B cell (primary cell): ENCODE measurements at regions not wholly inside any gene's neighbourhood (a gene's known extent, or its start where the extent isn't known, plus 50 kb on each side); places are given as distances from the start of the nearest gene placed in this dataset.

Source experiments
- ATAC-seq: fragments of 200-7000 bp; cut with Tn5 transposase; one replicate; pipeline ENCODE4 v1.10.0; 2021; ENCODE audit warnings: low read depth, mild to moderate bottlenecking, moderate number of reproducible peaks, moderate library complexity
- CTCF ChIA-PET: fragments of 350-600 bp; sonication (Branson Sonifier 250); formaldehyde crosslinking; loops from one replicate; lab custom pipeline; 2021; ENCODE audit warnings: antibody characterized with exemption, inconsistent platforms; lab: Charles Lee
- POLR2A ChIA-PET: fragments of 350-600 bp; sonication (Branson Sonifier 250); formaldehyde crosslinking; loops from one replicate; lab custom pipeline; 2021; ENCODE audit warnings: antibody characterized with exemption; lab: Charles Lee
- DNase-seq: peaks from one replicate; pipeline ENCODE4 v3.0.0; 2013
- H2AFZ ChIP-seq: 2 replicates; pipeline ENCODE4 v1.6.1; 2012; ENCODE audit warnings: mild to moderate bottlenecking, low read depth, low read length; ENCODE audit not compliant: insufficient read depth, poor library complexity, severe bottlenecking
- H3K27ac ChIP-seq, 2 donors: 1 replicate in 1 of 2; 2 replicates in 1 of 2; pipeline ENCODE4 v1.5.1; 2012 to 2013; ENCODE audit warnings: low read length in 2 of 2, mild to moderate bottlenecking in 2 of 2, moderate library complexity in 1 of 2
- H3K27me3 ChIP-seq, 4 experiments: fragments of 200-600 bp in 1 of 4; sonication (generic) in 1 of 4; replicated peaks in 1 of 4; 1 replicate in 2 of 4; 2 replicates in 2 of 4; pipeline versions ENCODE4 v1.6.1 to v1.7.0; 2013 to 2016; ENCODE audit warnings: low read length in 3 of 4, mild to moderate bottlenecking in 2 of 4, mixed read lengths in 1 of 4, moderate library complexity in 1 of 4; ENCODE audit not compliant: insufficient read depth in 4 of 4, control insufficient read depth in 3 of 4; ENCODE audit errors: control extremely low read depth in 1 of 4
- H3K36me3 ChIP-seq, 2 experiments: replicated peaks in 1 of 2; 1 replicate in 1 of 2; 2 replicates in 1 of 2; pipeline versions ENCODE4 v1.6.1 to v1.7.1; 2013; ENCODE audit warnings: low read length in 1 of 2; ENCODE audit not compliant: insufficient read depth in 2 of 2, control insufficient read depth in 1 of 2; ENCODE audit errors: control extremely low read depth in 1 of 2, extremely low read depth in 1 of 2
- H3K4me1 ChIP-seq, 2 donors: fragments of 200-600 bp in 1 of 2; sonication (generic) in 1 of 2; 1 replicate in 1 of 2; 2 replicates in 1 of 2; pipeline versions ENCODE4 v1.5.1 to v1.6.1; 2013 to 2017; ENCODE audit warnings: low read length in 2 of 2; ENCODE audit not compliant: control insufficient read depth in 2 of 2, insufficient read depth in 2 of 2
- H3K4me2 ChIP-seq: replicated peaks from 2 replicates; pipeline ENCODE3; 2012; ENCODE audit warnings: mild to moderate bottlenecking, low read depth, low read length; ENCODE audit not compliant: poor library complexity, severe bottlenecking
- H3K4me3 ChIP-seq, 5 experiments: fragments of 200-600 bp in 1 of 5; sonication (generic) in 1 of 5; 1 replicate in 3 of 5; 2 replicates in 2 of 5; pipeline versions ENCODE4 v1.5.1 to v1.7.0; 2011 to 2016; ENCODE audit warnings: low read length in 4 of 5, mild to moderate bottlenecking in 4 of 5, low read depth in 2 of 5, control low read depth in 1 of 5, moderate library complexity in 1 of 5; ENCODE audit not compliant: insufficient read depth in 1 of 5; ENCODE audit errors: control extremely low read depth in 1 of 5, extremely low read depth in 1 of 5
- H3K79me2 ChIP-seq: fragments of 200-600 bp; sonication (generic); one replicate; pipeline ENCODE4 v1.6.0; 2016; ENCODE audit warnings: low read length; ENCODE audit not compliant: control insufficient read depth, insufficient read depth
- H3K9ac ChIP-seq: fragments of 200-600 bp; sonication (generic); 2 replicates; pipeline ENCODE4 v1.6.1; 2017; ENCODE audit warnings: mild to moderate bottlenecking, low read length, moderate library complexity
- H3K9me3 ChIP-seq, 3 donors: one replicate each; pipeline versions ENCODE4 v1.6.1 to v1.7.1; 2013; ENCODE audit warnings: low read length in 2 of 3; ENCODE audit not compliant: control insufficient read depth in 2 of 3, insufficient read depth in 1 of 3; ENCODE audit errors: control extremely low read depth in 1 of 3
- H4K20me1 ChIP-seq: 2 replicates; pipeline ENCODE4 v1.6.0; 2012; ENCODE audit warnings: mild to moderate bottlenecking, low read length; ENCODE audit not compliant: insufficient read depth, control insufficient read depth, poor library complexity, severe bottlenecking
- H3K27ac Mint-ChIP-seq: one replicate; pipeline ENCODE4 v1.8.0; 2021; ENCODE audit warnings: mixed read lengths
- H3K27me3 Mint-ChIP-seq: one replicate; pipeline ENCODE4 v1.8.0; 2021; ENCODE audit warnings: mixed read lengths
- H3K4me1 Mint-ChIP-seq: one replicate; pipeline ENCODE4 v1.8.0; 2021; ENCODE audit warnings: mixed read lengths
- H3K4me3 Mint-ChIP-seq: one replicate; pipeline ENCODE4 v1.8.0; 2021; ENCODE audit warnings: mixed read lengths
- H3K9me3 Mint-ChIP-seq: one replicate; pipeline ENCODE4 v1.8.0; 2022; ENCODE audit warnings: mixed read lengths; ENCODE audit not compliant: insufficient read depth
- CTCF ChIP-seq: fragments of 200-600 bp; IDR thresholded peaks from one replicate; pipeline ENCODE4 v1.8.0; 2022; ENCODE audit warnings: antibody characterized with exemption, mild to moderate bottlenecking
- EZH2 ChIP-seq: IDR thresholded peaks from 2 replicates; pipeline ENCODE4 v1.6.1; 2012; ENCODE audit warnings: borderline replicate concordance, low read depth, mild to moderate bottlenecking, moderate library complexity, low read length; ENCODE audit not compliant: insufficient read depth, poor library complexity, severe bottlenecking
- WGBS: methylation state at CpG from one replicate; pipeline ENCODE4 v1.1.5; 2013; ENCODE audit warnings: missing lambda C conversion rate; ENCODE audit not compliant: insufficient coverage; 5-methylcytosine and 5-hydroxymethylcytosine counted together
- intact Hi-C: fragments of 100-400 bp; cut with micrococcal nuclease; formaldehyde crosslinking; loops from one replicate; pipeline ENCODE4 v1.10.0; 2022

- Mint-ChIP-seq H3K27ac (no peak overlapping the region), H3K4me3 (no peak overlapping the region), H3K9me3 (no peaks in the 10 kb centered on the region), H3K4me1 (no peaks in the 10 kb centered on the region), H3K27me3 (peaks cover 12% of the 10 kb centered on the region)
- Histone ChIP-seq H3K9ac (no peak overlapping the region), H3K4me3 (no peak overlapping the region), H3K4me2 (no peak overlapping the region), H3K4me1 (no peaks in the 10 kb centered on the region), H3K27me3 (no peaks in the 10 kb centered on the region), H3K9me3 (no peaks in the 10 kb centered on the region), H4K20me1 (no peaks in the 10 kb centered on the region), H3K36me3 (no peaks in the 10 kb centered on the region), H3K79me2 (no peaks in the 10 kb centered on the region), H3K27ac (no peak overlapping the region), H2AFZ (no peak overlapping the region)
- TF ChIP-seq EZH2 = no peak
- TF ChIP-seq CTCF = no peak
- intact Hi-C loops = no loop called here
- POLR2A ChIA-PET = no interaction called here
- DNase-seq (no peak), ATAC-seq (no peak)
- no CpG with 5 or more reads among the region's 4 CpGs for WGBS
- CTCF ChIA-PET = no interaction called here
Observed at GRCh38 chr1:168991667-168992475, 114.6 kb upstream of the ATP1B1 start.

GRCh38 chr1:169001353-169001752 is 105.1 kb upstream of the ATP1B1 start:
- no peaks in the 10 kb centered on the region for H3K9me3 Mint-ChIP-seq

More at GRCh38 chr1:169001353-169001752, 105.1 kb upstream of the ATP1B1 start:
- ATAC-seq = no peak
- ChIA-PET CTCF (no interaction called here), POLR2A (no interaction called here)
- H3K4me3 Mint-ChIP-seq = no peak overlapping the region
- no peaks in the 10 kb centered on the region for H3K4me1 Mint-ChIP-seq
- no peak for DNase-seq
- TF ChIP-seq EZH2 = no peak
- TF ChIP-seq CTCF = no peak
- no peak overlapping the region for H2AFZ ChIP-seq
- H3K27ac Mint-ChIP-seq = no peak overlapping the region
- no peak overlapping the region for H3K4me3 ChIP-seq
- H4K20me1 ChIP-seq = no peaks in the 10 kb centered on the region
- no peaks in the 10 kb centered on the region for H3K27me3 Mint-ChIP-seq
- peaks cover 0 to 4% (median 0%) of the 10 kb centered on the region in 3 donors for H3K9me3 ChIP-seq
- H3K9ac ChIP-seq = no peak overlapping the region
- no peaks in the 10 kb centered on the region for H3K27me3 ChIP-seq
- WGBS = no CpG with 5 or more reads among the region's 5 CpGs
- no peaks in the 10 kb centered on the region for H3K79me2 ChIP-seq
- no peak overlapping the region for H3K27ac ChIP-seq
- no peak overlapping the region for H3K4me2 ChIP-seq
- intact Hi-C loops = no loop called here
- H3K36me3 ChIP-seq = no peaks in the 10 kb centered on the region
- no peaks in the 10 kb centered on the region for H3K4me1 ChIP-seq
